ENCODE measurements at regions not wholly inside any gene's neighbourhood (a gene's known extent, or its start where the extent isn't known, plus 50 kb on each side); places are given as distances from the start of the nearest gene placed in this dataset.

DNA sequence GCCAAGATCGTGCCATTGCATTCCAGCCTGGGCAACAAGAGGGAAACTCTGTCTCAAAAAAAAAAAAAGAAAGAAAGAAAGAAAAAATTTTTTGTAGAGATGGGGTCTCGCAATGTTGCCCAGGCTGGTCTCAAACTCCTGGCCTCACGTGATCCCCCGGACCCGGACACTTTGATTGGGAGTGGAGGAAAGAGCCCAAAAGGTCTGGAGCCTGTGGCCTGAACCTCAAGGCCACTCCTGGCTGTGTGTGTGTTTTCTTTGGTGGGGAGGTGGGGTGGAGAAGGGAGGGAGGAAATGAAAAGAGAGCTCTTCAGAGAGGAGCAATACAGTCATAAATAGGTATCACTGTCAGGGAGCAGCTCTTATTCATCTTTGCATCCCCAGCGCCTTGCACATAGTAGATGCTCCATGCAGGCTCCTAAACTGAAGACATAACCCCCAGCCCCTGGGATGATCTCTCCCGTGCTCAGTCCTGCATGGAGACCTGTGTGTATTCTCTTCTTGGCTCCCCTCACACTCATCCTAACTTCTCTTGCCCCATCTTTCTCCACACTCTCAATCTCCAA lies 75.7 kb downstream of the FGD2 start (continued):
- no peak for TF ChIP-seq ZBTB33 (IDR thresholded peaks at IDR 0.05; ENCODE audit: extremely low read depth, insufficient replicate concordance, low read length)
- TF ChIP-seq ATF3 (IDR thresholded peaks at IDR 0.05), result no peak
- no peak for TF ChIP-seq SP1 (IDR thresholded peaks at IDR 0.05; ENCODE audit: low read depth)
- TF ChIP-seq SRF (IDR thresholded peaks at IDR 0.05; ENCODE audit: low read depth), result no peak
- no peak for TF ChIP-seq CEBPB (IDR thresholded peaks at IDR 0.05; ENCODE audit: low read depth)
- TF ChIP-seq CTCF (IDR thresholded peaks at IDR 0.05 in 2 of 3, conservative IDR thresholded peaks at IDR 0.05 in 1 of 3; ENCODE audit: borderline replicate concordance in 1 of 3, insufficient read depth in 1 of 3, low read depth in 2 of 3, low read length in 2 of 3), result no peak

DNA sequence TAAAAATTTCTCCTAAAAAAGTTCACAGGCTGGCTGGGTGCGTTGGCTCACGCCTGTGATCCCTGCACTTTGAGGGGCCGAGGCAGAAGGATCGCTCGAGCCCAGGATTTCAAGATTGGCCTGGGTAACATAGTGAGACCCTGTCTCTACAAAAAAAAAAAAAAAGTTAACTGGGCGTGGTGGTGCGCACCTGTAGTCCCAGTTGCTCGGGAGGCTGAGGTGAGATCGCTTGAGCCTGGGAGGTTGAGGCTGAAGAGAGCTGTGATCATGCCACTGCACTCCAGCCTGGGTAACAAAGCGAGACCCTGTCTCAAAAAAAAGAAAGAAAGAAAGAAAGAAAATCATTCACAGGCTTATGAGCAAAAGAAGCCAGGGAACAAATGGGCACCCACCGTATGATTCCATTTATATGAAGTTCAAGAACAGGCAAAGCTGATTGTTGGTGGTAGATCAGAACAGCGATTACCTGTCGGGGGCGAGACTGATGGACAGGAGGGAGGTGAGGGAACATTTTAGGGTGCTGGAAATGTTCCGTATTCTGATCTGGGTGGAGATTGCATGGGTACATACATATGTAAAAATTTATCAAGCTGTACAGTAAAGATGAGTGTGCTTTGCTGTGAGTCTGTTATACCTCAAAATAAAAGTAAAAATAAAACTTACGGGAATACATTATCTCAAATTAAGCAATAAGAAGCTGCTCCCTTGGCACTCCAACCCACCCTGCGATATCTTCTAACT lies 77.1 kb downstream of the FGD2 start:
- intact Hi-C loops (cut with micrococcal nuclease), result no loop called here
- Histone ChIP-seq H3K9ac (ENCODE audit: low read length) (no peak overlapping the region), H3K27me3 (ENCODE audit: insufficient read depth, low read length) (no peaks in the 10 kb centered on the region), H3K4me1 (ENCODE audit: control insufficient read depth in 1 of 2, insufficient read depth in 2 of 2, low read length in 2 of 2) (peaks cover 0 to 9% of the 10 kb centered on the region in 2 experiments; a peak in 2 of 4 replicates), H2AFZ (ENCODE audit: low read depth, low read length, poor library complexity, severe bottlenecking) (no peak overlapping the region), H3K4me3 (replicated peaks in 1 of 2; ENCODE audit: low read depth in 1 of 2, low read length in 2 of 2) (no peak overlapping the region), H3K79me2 (ENCODE audit: insufficient read depth, low read length) (no peaks in the 10 kb centered on the region), H3K9me3 (ENCODE audit: control insufficient read depth in 1 of 2, insufficient read depth in 1 of 2, low read depth in 1 of 2, low read length in 2 of 2) (no peaks in the 10 kb centered on the region), H4K20me1 (ENCODE audit: insufficient read depth) (no peaks in the 10 kb centered on the region), H3K36me3 (ENCODE audit: control insufficient read depth in 1 of 2, insufficient read depth in 2 of 2, low read length in 2 of 2) (no peaks in the 10 kb centered on the region), H3K27ac (ENCODE audit: low read depth, low read length) (no peak overlapping the region), H3K9me2 (ENCODE audit: insufficient read depth) (no peaks in the 10 kb centered on the region), H3K4me2 (ENCODE audit: low read length) (no peak overlapping the region)
- ChIA-PET RAD21 (ENCODE audit: low non-redundant PET in 1 of 2, low total read pairs in 2 of 2, uncharacterized antibody in 2 of 2, unreplicated experiment in 2 of 2) (no interaction called here), POLR2A (no interaction called here), CTCF (interaction anchor here (0.6 kb wide), 1 partner anchor 87 kb away, joined by 6 read pairs; no protein-coding TSS in a partner anchor)
- no peak for DNase-seq (ENCODE audit: low read depth, low spot score)
- no TSS peak for BruUV-seq (replicated peaks)
- ATAC-seq, result no peak
- TF ChIP-seq RAD21 (IDR thresholded peaks at IDR 0.05; ENCODE audit: low read depth) (no peak), EZH2phosphoT487 (IDR thresholded peaks at IDR 0.05; ENCODE audit: borderline replicate concordance) (no peak), EGR1 (IDR thresholded peaks at IDR 0.05; ENCODE audit: low read depth) (no peak), ATF3 (IDR thresholded peaks at IDR 0.05) (no peak), ZFX (IDR thresholded peaks at IDR 0.05) (no peak), ELF1 (IDR thresholded peaks at IDR 0.05; ENCODE audit: borderline replicate concordance, low read depth) (no peak), YY1 (IDR thresholded peaks at IDR 0.05; ENCODE audit: extremely low read depth, insufficient replicate concordance, low read depth, low read length) (no peak), TCF7L2 (IDR thresholded peaks at IDR 0.05; ENCODE audit: borderline replicate concordance, extremely low read depth, insufficient read depth, insufficient read length) (no peak), CEBPB (IDR thresholded peaks at IDR 0.05; ENCODE audit: low read depth) (no peak), POLR2AphosphoS5 (IDR thresholded peaks at IDR 0.05; ENCODE audit: low read depth, low read length) (no peak), POLR2A (IDR thresholded peaks at IDR 0.05; ENCODE audit: borderline replicate concordance, extremely low read depth, insufficient read depth, insufficient read length) (no peak), SRF (IDR thresholded peaks at IDR 0.05; ENCODE audit: low read depth) (no peak), SP1 (IDR thresholded peaks at IDR 0.05; ENCODE audit: low read depth) (no peak), ZBTB33 (IDR thresholded peaks at IDR 0.05; ENCODE audit: extremely low read depth, insufficient replicate concordance, low read length) (no peak)
- TF ChIP-seq, protein P1, sequence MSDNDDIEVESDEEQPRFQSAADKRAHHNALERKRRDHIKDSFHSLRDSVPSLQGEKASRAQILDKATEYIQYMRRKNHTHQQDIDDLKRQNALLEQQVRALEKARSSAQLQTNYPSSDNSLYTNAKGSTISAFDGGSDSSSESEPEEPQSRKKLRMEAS (IDR thresholded peaks at IDR 0.05), result no peak
